ENCODE measurements at regions not wholly inside any gene's neighbourhood (a gene's known extent, or its start where the extent isn't known, plus 50 kb on each side); places are given as distances from the start of the nearest gene placed in this dataset.

DNA sequence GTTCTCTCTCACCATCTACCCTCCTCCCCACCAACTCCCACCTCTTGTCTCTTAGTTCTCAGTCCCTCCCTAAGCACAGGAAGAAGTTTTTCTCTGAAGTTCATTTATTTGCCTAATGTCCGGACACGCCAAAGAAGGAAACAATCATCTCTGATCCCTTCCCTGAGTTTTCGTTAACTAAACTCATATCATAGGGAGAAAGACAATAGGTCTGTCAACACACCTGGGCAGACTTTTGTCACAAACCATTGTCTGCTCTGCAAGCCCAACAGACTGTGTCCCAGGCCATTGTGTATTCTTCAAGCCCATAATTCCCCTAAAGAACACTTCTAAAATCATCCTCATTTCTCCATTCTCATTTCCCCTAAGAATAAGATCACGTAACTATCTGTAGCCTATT lies 691.0 kb upstream of the MBL2 start:
- Mint-ChIP-seq H3K4me1 (ENCODE audit: insufficient read depth, unreplicated experiment) (no peaks in the 10 kb centered on the region), H3K36me3 (ENCODE audit: insufficient read depth, unreplicated experiment) (no peaks in the 10 kb centered on the region), H3K27me3 (ENCODE audit: insufficient read depth, unreplicated experiment) (no peaks in the 10 kb centered on the region), H3K27ac (ENCODE audit: low read depth, unreplicated experiment) (no peak overlapping the region), H3K4me3 (ENCODE audit: unreplicated experiment) (no peak overlapping the region), H3K9me3 (ENCODE audit: unreplicated experiment) (no peaks in the 10 kb centered on the region)
- TF ChIP-seq, protein P1, sequence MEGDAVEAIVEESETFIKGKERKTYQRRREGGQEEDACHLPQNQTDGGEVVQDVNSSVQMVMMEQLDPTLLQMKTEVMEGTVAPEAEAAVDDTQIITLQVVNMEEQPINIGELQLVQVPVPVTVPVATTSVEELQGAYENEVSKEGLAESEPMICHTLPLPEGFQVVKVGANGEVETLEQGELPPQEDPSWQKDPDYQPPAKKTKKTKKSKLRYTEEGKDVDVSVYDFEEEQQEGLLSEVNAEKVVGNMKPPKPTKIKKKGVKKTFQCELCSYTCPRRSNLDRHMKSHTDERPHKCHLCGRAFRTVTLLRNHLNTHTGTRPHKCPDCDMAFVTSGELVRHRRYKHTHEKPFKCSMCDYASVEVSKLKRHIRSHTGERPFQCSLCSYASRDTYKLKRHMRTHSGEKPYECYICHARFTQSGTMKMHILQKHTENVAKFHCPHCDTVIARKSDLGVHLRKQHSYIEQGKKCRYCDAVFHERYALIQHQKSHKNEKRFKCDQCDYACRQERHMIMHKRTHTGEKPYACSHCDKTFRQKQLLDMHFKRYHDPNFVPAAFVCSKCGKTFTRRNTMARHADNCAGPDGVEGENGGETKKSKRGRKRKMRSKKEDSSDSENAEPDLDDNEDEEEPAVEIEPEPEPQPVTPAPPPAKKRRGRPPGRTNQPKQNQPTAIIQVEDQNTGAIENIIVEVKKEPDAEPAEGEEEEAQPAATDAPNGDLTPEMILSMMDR (IDR thresholded peaks at IDR 0.05; ENCODE audit: unreplicated experiment): no peak
- intact Hi-C loops (cut with micrococcal nuclease): no loop called here
- no peak for DNase-seq (ENCODE audit: unreplicated experiment)
- ChIA-PET POLR2A (no interaction called here), CTCF (no interaction called here)
- BruUV-seq (replicated peaks): no TSS peak

DNA sequence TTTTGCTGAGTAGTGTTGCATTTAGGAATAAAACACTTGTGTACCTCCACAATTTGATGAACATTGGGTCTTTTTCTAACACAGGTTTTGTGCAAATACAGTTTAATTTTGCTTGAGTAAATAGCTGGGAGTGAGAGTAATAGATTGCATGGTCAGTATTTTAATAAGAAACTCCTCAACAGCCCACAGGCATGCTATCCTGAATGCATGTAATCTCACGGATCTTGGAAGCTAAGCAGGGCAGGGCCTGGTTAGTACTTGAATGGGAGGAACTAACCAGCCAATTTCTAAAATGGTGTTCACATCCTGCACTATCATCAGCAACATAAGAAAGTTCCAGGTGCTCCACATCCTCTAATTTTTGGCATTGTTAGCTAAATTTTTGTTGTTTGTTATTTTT lies 685.4 kb upstream of the MBL2 start:
- TF ChIP-seq, protein P1 (IDR thresholded peaks at IDR 0.05; ENCODE audit: unreplicated experiment): no peak
- DNase-seq (ENCODE audit: unreplicated experiment): no peak
- no peaks in the 10 kb centered on the region for H3K9me3 Mint-ChIP-seq (ENCODE audit: unreplicated experiment)
- H3K27ac Mint-ChIP-seq (ENCODE audit: low read depth, unreplicated experiment): no peak overlapping the region
- no peak overlapping the region for H3K4me3 Mint-ChIP-seq (ENCODE audit: unreplicated experiment)
- ChIA-PET POLR2A (no interaction called here), CTCF (interaction anchor here (0.6 kb wide), 1 partner anchor 550 kb away, joined by 3 read pairs; no protein-coding TSS in a partner anchor)
- H3K36me3 Mint-ChIP-seq (ENCODE audit: insufficient read depth, unreplicated experiment): no peaks in the 10 kb centered on the region
- intact Hi-C loops (cut with micrococcal nuclease): no loop called here
- H3K4me1 Mint-ChIP-seq (ENCODE audit: insufficient read depth, unreplicated experiment): no peaks in the 10 kb centered on the region
- no TSS peak for BruUV-seq (replicated peaks)
- no peaks in the 10 kb centered on the region for H3K27me3 Mint-ChIP-seq (ENCODE audit: insufficient read depth, unreplicated experiment)

DNA sequence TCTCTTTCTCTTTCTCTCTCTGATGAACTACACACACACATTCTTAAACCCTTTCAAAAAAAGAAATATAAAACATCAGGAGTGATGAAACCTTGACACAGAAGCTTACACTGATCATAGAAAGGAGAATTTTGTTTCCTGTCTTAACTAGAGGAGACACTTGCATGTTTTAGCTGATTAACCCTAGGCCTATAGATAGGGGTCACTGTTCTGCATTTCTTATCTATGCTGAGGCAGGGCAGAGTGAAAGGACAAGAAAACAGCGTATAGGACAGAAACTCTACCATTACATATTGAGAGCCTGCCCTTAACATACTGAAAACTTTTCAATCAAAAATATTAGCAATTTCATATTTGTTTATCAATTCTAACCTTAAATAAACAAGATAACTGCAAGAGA lies 680.6 kb upstream of the MBL2 start:
- Mint-ChIP-seq H3K27me3 (ENCODE audit: insufficient read depth, unreplicated experiment) (no peaks in the 10 kb centered on the region), H3K4me3 (ENCODE audit: unreplicated experiment) (no peak overlapping the region), H3K4me1 (ENCODE audit: insufficient read depth, unreplicated experiment) (no peaks in the 10 kb centered on the region), H3K27ac (ENCODE audit: low read depth, unreplicated experiment) (no peak overlapping the region), H3K9me3 (ENCODE audit: unreplicated experiment) (no peaks in the 10 kb centered on the region), H3K36me3 (ENCODE audit: insufficient read depth, unreplicated experiment) (no peaks in the 10 kb centered on the region)
- peak; percentile 14 for DNase-seq (ENCODE audit: unreplicated experiment)
- BruUV-seq (replicated peaks): no TSS peak
- intact Hi-C loops (cut with micrococcal nuclease): no loop called here
- ChIA-PET CTCF (interaction anchor here (0.6 to 0.8 kb wide), 2 partner anchors 12 to 49 kb away, joined by 3 read pairs; no protein-coding TSS in a partner anchor), POLR2A (no interaction called here)
- TF ChIP-seq, protein P1 (IDR thresholded peaks at IDR 0.05; ENCODE audit: unreplicated experiment): peak; percentile 9

DNA sequence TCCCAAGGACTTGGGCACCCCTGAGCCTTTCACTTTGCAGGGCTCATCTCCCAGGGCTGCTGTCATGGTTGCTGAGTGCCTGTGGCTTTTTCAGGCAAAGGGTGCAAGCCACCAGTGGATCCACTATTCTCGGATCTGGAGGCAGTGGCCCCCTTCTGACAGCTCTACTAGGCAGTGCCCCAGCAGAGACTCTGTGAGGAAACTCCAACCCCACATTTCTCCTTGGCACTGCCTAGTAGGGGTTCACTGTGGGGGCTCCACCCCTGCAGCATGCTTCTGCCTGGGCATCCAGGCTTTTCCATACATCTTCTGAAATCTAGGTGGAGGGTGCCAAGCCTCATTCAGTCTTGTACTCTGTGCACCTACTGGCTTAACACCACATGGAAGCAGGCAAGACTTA lies 675.0 kb upstream of the MBL2 start:
- POLR2A ChIA-PET: no interaction called here
- H3K9me3 Mint-ChIP-seq (ENCODE audit: unreplicated experiment): peaks cover 8% of the 10 kb centered on the region
- no peak overlapping the region for H3K4me3 Mint-ChIP-seq (ENCODE audit: unreplicated experiment)
- TF ChIP-seq, protein P1 (IDR thresholded peaks at IDR 0.05; ENCODE audit: unreplicated experiment): no peak
- intact Hi-C loops (cut with micrococcal nuclease): no loop called here
- H3K4me1 Mint-ChIP-seq (ENCODE audit: insufficient read depth, unreplicated experiment): no peaks in the 10 kb centered on the region
- H3K27ac Mint-ChIP-seq (ENCODE audit: low read depth, unreplicated experiment): no peak overlapping the region
- no peaks in the 10 kb centered on the region for H3K27me3 Mint-ChIP-seq (ENCODE audit: insufficient read depth, unreplicated experiment)
- H3K36me3 Mint-ChIP-seq (ENCODE audit: insufficient read depth, unreplicated experiment): no peaks in the 10 kb centered on the region
- no peak for DNase-seq (ENCODE audit: unreplicated experiment)
- CTCF ChIA-PET: no interaction called here
- BruUV-seq (replicated peaks): no TSS peak
